ENCODE measurements at regions not wholly inside any gene's neighbourhood (a gene's known extent, or its start where the extent isn't known, plus 50 kb on each side); places are given as distances from the start of the nearest gene placed in this dataset.

DNA sequence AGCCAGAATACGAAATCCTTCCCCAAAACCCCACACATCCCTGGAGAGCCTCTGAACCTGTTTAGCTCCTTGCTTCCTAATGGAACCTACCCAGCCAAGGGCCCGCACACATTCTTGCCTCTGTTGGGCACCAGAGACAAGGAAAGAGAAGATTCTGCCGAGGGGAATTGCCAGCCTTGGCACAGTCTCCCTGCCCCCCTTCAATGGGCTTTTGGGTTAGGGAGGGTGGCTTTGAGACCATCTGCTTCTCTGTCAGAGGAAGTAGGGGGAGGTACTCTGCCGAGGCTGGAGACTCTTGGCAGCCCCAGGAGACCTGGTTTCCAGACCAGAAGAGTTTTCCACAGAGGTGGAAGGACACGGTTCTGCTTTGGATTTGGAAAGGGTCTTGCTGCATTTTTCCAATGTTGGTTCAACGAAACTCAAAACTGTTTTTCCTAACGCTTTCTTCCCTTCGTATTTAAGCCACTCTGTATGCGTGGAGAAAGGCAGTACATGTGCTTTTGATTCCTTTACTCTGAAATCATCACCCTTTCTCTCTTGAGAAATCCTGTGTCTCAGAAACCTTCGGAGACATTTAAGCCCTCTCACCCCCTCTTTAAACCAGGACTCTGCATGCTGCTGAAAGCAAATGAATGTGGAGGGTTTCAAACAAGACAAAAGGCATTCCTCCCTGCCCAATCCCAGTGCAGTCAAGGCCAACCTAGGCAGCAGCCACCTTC, 78.8 kb upstream of the PRR23C start:
- no peak for TF ChIP-seq SIN3A (IDR thresholded peaks at IDR 0.05; ENCODE audit: borderline replicate concordance, insufficient read depth, low read length)
- no peak for TF ChIP-seq TAF1 (IDR thresholded peaks at IDR 0.05; ENCODE audit: borderline replicate concordance, insufficient read depth, low read length)
- TF ChIP-seq POLR2AphosphoS5 (IDR thresholded peaks at IDR 0.05; ENCODE audit: low read depth, low read length) = no peak
- TF ChIP-seq, protein P1, sequence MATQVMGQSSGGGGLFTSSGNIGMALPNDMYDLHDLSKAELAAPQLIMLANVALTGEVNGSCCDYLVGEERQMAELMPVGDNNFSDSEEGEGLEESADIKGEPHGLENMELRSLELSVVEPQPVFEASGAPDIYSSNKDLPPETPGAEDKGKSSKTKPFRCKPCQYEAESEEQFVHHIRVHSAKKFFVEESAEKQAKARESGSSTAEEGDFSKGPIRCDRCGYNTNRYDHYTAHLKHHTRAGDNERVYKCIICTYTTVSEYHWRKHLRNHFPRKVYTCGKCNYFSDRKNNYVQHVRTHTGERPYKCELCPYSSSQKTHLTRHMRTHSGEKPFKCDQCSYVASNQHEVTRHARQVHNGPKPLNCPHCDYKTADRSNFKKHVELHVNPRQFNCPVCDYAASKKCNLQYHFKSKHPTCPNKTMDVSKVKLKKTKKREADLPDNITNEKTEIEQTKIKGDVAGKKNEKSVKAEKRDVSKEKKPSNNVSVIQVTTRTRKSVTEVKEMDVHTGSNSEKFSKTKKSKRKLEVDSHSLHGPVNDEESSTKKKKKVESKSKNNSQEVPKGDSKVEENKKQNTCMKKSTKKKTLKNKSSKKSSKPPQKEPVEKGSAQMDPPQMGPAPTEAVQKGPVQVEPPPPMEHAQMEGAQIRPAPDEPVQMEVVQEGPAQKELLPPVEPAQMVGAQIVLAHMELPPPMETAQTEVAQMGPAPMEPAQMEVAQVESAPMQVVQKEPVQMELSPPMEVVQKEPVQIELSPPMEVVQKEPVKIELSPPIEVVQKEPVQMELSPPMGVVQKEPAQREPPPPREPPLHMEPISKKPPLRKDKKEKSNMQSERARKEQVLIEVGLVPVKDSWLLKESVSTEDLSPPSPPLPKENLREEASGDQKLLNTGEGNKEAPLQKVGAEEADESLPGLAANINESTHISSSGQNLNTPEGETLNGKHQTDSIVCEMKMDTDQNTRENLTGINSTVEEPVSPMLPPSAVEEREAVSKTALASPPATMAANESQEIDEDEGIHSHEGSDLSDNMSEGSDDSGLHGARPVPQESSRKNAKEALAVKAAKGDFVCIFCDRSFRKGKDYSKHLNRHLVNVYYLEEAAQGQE (IDR thresholded peaks at IDR 0.05; ENCODE audit: insufficient read depth in 1 of 2, low read depth in 2 of 2, low read length in 2 of 2) = no peak
- no peak for TF ChIP-seq FOXP2 (optimal IDR thresholded peaks at IDR 0.05; ENCODE audit: borderline replicate concordance, extremely low read depth, extremely low read length, insufficient read depth)

- no peak for TF ChIP-seq SIN3A (IDR thresholded peaks at IDR 0.05; ENCODE audit: borderline replicate concordance, insufficient read depth, low read length)
- TF ChIP-seq POLR2AphosphoS5 (IDR thresholded peaks at IDR 0.05; ENCODE audit: low read depth, low read length) = no peak
- TF ChIP-seq FOXP2 (optimal IDR thresholded peaks at IDR 0.05; ENCODE audit: borderline replicate concordance, extremely low read depth, extremely low read length, insufficient read depth) = no peak
- TF ChIP-seq, protein P1 (IDR thresholded peaks at IDR 0.05; ENCODE audit: insufficient read depth in 1 of 2, low read depth in 2 of 2, low read length in 2 of 2) = no peak
- no peak for TF ChIP-seq TAF1 (IDR thresholded peaks at IDR 0.05; ENCODE audit: borderline replicate concordance, insufficient read depth, low read length)
Measured at GRCh38 chr3:139124197-139124596, 79.5 kb upstream of the PRR23C start.

DNA sequence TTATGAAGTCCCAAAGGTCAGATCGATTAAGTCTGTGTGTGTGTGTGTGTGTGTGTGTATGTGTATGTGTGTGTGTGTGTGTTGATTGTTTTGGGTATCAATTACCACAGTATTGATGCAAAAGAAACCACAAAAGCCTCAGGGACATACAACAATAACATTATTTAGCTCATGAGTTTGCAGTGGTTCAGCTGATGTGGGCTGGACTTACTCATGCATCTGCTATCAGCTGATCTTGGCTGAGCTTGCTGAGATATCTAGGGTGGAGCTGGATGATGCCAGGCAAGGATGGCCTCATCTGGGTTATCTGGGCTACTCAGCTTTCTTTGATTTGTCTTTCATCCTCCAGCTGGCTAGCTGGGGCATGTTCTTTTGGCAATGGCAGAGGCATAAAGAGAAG, 82.4 kb upstream of the PRR23C start:
- TF ChIP-seq TAF1 (IDR thresholded peaks at IDR 0.05; ENCODE audit: borderline replicate concordance, insufficient read depth, low read length) (no peak), FOXP2 (optimal IDR thresholded peaks at IDR 0.05; ENCODE audit: borderline replicate concordance, extremely low read depth, extremely low read length, insufficient read depth) (no peak), POLR2AphosphoS5 (IDR thresholded peaks at IDR 0.05; ENCODE audit: low read depth, low read length) (no peak), SIN3A (IDR thresholded peaks at IDR 0.05; ENCODE audit: borderline replicate concordance, insufficient read depth, low read length) (no peak)
- TF ChIP-seq, protein P1 (IDR thresholded peaks at IDR 0.05; ENCODE audit: insufficient read depth in 1 of 2, low read depth in 2 of 2, low read length in 2 of 2) = no peak

- TF ChIP-seq, protein P1 (IDR thresholded peaks at IDR 0.05; ENCODE audit: insufficient read depth in 1 of 2, low read depth in 2 of 2, low read length in 2 of 2) = no peak
- no peak for TF ChIP-seq POLR2AphosphoS5 (IDR thresholded peaks at IDR 0.05; ENCODE audit: low read depth, low read length)
- TF ChIP-seq FOXP2 (optimal IDR thresholded peaks at IDR 0.05; ENCODE audit: borderline replicate concordance, extremely low read depth, extremely low read length, insufficient read depth) = no peak
- no peak for TF ChIP-seq SIN3A (IDR thresholded peaks at IDR 0.05; ENCODE audit: borderline replicate concordance, insufficient read depth, low read length)
- TF ChIP-seq TAF1 (IDR thresholded peaks at IDR 0.05; ENCODE audit: borderline replicate concordance, insufficient read depth, low read length) = no peak
Measured at GRCh38 chr3:139128803-139129202, 84.1 kb upstream of the PRR23C start.
